ENCODE measurements at regions not wholly inside any gene's neighbourhood (a gene's known extent, or its start where the extent isn't known, plus 50 kb on each side); places are given as distances from the start of the nearest gene placed in this dataset.

GRCh38 chr13:76512721-76513145 lies 373.5 kb downstream of the KCTD12 start:
- DNase-seq, result no peak
- TF ChIP-seq POLR2A (IDR thresholded peaks at IDR 0.05), result no peak
- no peak for TF ChIP-seq CTCF (IDR thresholded peaks at IDR 0.05)

GRCh38 chr13:76505437-76505836 lies 380.8 kb downstream of the KCTD12 start:
- no peaks in the 10 kb centered on the region for H3K9me3 ChIP-seq
- H3K4me1 ChIP-seq, result no peaks in the 10 kb centered on the region
- no peaks in the 10 kb centered on the region for H3K27me3 ChIP-seq
- TF ChIP-seq CTCF (IDR thresholded peaks at IDR 0.05) (no peak), POLR2A (IDR thresholded peaks at IDR 0.05) (no peak)
- H3K4me3 ChIP-seq, result no peak overlapping the region
- H3K36me3 ChIP-seq, result no peaks in the 10 kb centered on the region
- no peak overlapping the region for H3K27ac ChIP-seq
- no peak for DNase-seq

More at GRCh38 chr13:76512721-76513145, 373.5 kb downstream of the KCTD12 start:
- H3K4me1 ChIP-seq, result no peaks in the 10 kb centered on the region
- no peaks in the 10 kb centered on the region for H3K36me3 ChIP-seq
- H3K9me3 ChIP-seq, result no peaks in the 10 kb centered on the region
- no peak overlapping the region for H3K4me3 ChIP-seq
- H3K27ac ChIP-seq, result no peak overlapping the region
- H3K27me3 ChIP-seq, result no peaks in the 10 kb centered on the region

- TF ChIP-seq CTCF (IDR thresholded peaks at IDR 0.05) (no peak), POLR2A (IDR thresholded peaks at IDR 0.05) (no peak)
- H3K4me1 ChIP-seq, result no peaks in the 10 kb centered on the region
- no peaks in the 10 kb centered on the region for H3K9me3 ChIP-seq
- no peak for DNase-seq
- no peak overlapping the region for H3K27ac ChIP-seq
- no peaks in the 10 kb centered on the region for H3K27me3 ChIP-seq
- H3K4me3 ChIP-seq, result no peak overlapping the region
- H3K36me3 ChIP-seq, result no peaks in the 10 kb centered on the region
These were observed 382.4 kb downstream of the KCTD12 start for GRCh38 chr13:76503766-76504165.

- DNase-seq, result no peak
- no peaks in the 10 kb centered on the region for H3K36me3 ChIP-seq
- no peak overlapping the region for H3K27ac ChIP-seq
- H3K4me1 ChIP-seq, result no peaks in the 10 kb centered on the region
- no peak overlapping the region for H3K4me3 ChIP-seq
- TF ChIP-seq CTCF (IDR thresholded peaks at IDR 0.05) (no peak), POLR2A (IDR thresholded peaks at IDR 0.05) (no peak)
- H3K27me3 ChIP-seq, result no peaks in the 10 kb centered on the region
- no peaks in the 10 kb centered on the region for H3K9me3 ChIP-seq
These were observed 382.9 kb downstream of the KCTD12 start for GRCh38 chr13:76503291-76503690.

- TF ChIP-seq POLR2A (IDR thresholded peaks at IDR 0.05), result no peak
- no peak for TF ChIP-seq CTCF (IDR thresholded peaks at IDR 0.05)
- Histone ChIP-seq H3K4me3 (no peak overlapping the region), H3K27me3 (no peaks in the 10 kb centered on the region), H3K27ac (no peak overlapping the region), H3K36me3 (no peaks in the 10 kb centered on the region), H3K4me1 (no peaks in the 10 kb centered on the region), H3K9me3 (no peaks in the 10 kb centered on the region)
- no peak for DNase-seq
These were observed 385.3 kb downstream of the KCTD12 start for GRCh38 chr13:76500894-76501293.

GRCh38 chr13:76499891-76500290 lies 386.3 kb downstream of the KCTD12 start:
- no peaks in the 10 kb centered on the region for H3K4me1 ChIP-seq
- no peak for DNase-seq
- H3K4me3 ChIP-seq, result no peak overlapping the region
- H3K27me3 ChIP-seq, result no peaks in the 10 kb centered on the region
- no peaks in the 10 kb centered on the region for H3K36me3 ChIP-seq
- H3K9me3 ChIP-seq, result no peaks in the 10 kb centered on the region
- H3K27ac ChIP-seq, result no peak overlapping the region
- TF ChIP-seq CTCF (IDR thresholded peaks at IDR 0.05) (no peak), POLR2A (IDR thresholded peaks at IDR 0.05) (no peak)

Data from Peyer's patch (tissue), 4 donors.